Right forelimb (tissue), 1 donor: ENCODE measurements at regions not wholly inside any gene's neighbourhood (a gene's known extent, or its start where the extent isn't known, plus 50 kb on each side); places are given as distances from the start of the nearest gene placed in this dataset.
"Not testable (repeated sequence)": the region's sequence is repeated elsewhere in the genome, so short reads cannot be mapped to it uniquely, and the experiment has no call there.

ENCODE experiments used
- DNase-seq: peaks from one replicate; pipeline ENCODE4 v3.0.0-alpha.2; 2018

DNA sequence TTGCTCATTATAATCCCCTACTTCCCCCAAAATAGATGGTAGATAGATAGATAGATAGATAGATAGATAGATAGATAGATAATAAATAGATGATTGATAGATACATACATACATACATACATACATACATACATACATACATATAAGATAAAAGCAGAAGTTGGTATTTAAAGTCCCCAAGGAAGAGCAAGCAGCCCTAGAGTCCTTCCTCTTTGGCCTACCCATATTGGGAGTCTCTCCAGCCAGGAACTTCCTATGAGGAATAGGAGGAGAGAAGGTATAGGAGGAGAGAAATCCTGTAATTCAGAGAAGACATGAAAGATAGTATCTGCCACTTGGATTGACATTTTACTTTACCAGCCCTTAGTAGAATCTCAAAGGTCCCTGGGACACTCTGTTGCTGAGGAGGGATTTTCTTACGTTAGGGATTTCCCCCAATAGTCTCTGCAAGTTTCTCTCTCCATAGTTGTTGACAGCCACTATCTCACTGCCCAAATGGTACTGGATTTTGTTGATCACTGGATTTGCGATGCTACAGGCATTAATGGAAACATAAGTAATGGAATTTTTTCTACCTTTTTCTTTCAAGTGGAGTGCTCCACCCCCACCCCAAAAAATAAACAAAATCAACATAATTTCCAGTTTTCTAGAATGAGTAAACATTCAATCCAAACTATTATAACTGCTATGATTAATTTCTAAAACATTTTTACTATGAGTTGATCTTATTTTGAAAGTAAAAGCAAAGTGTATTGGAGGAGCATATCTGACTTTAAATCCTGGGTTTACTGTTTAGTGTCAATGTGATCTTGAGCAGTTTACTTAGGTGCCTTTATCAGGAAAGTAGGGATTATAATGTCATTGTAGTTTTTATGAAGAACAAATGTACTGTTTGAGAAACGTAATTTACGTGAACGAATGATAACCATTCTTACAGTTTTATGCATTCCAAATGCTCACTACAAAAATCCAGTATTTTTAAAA lies 93.2 kb upstream of the TNFSF4 start:
- no peak for DNase-seq

DNA sequence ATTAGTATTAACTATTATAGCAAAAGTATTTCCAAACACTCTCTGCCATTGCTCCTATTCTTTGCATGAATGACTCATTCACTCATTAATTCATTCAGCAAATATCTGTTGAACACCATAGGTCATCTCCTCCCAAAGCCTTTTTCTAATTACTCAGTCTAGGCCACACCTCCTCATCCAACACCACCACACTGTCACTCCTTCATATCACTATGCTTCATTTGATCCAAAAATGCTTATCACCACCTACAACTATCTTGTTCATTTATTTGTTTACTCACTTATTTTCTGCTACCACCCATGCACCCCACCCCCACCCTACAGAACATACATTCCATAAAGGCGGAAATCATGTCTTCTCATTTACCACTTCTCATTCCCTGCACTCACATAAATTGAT lies 94.4 kb upstream of the TNFSF4 start:
- DNase-seq = no peak

DNA sequence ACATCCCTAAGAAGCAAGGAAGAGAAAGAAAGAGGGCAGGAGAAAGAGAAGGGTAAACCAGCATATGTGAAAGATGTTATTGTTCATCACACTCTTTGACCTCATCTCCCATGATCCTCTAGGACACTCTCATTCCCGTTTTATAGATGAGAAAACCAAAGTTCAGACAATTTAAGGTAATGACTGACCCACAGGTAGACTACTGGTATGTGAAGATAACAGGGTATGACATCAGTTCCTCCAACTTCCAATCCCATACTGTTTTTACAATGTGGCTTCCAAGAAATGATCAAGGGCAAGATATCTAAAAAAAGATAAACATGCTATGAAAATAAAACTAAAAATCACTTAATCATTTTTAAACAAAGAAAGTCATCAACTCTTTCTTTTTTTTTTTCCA lies 95.2 kb upstream of the TNFSF4 start:
- no peak for DNase-seq

DNA sequence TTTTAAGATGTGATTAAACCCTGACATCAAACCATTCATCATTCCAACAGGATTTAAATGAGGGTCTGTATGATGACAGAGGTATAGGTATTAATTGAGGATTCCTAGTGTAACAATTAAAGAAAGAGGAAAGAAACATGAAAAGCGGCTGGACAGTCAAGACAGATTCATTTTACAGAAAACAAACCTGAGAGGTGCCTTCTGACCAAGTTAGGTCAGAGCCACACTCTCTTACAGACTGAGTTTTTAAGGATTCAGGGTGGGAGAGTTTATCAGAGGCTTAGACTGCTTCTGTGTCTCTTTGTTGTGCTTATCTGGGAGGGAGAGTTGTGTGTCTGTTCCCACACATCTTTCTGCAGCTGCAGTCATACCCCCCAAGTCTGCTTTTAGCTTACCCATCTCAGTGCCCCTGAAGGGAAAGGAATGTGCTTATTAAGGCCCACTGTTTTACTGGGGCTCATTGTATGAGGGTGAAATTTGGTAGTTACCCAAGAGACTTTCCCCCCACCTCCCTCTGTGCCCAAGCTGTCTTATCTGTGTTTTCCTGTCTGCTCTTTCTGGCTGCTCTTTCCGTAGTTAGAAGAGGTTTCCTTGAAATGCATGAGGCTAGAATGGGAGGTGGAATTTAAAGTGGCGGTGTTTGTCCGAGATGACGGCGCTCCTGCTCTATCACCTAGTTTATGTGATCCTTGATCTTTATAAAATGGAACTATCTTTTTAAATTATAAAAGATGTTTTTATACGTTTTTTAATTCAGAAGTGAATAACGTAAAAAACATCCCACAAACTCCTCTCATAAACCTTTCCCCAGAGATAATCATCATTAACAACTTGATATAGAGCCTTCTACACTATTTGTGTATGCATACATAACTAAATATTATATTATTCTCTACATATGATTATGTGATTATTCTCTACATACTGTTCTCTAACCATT lies 96.0 kb upstream of the TNFSF4 start:
- DNase-seq = no peak

DNA sequence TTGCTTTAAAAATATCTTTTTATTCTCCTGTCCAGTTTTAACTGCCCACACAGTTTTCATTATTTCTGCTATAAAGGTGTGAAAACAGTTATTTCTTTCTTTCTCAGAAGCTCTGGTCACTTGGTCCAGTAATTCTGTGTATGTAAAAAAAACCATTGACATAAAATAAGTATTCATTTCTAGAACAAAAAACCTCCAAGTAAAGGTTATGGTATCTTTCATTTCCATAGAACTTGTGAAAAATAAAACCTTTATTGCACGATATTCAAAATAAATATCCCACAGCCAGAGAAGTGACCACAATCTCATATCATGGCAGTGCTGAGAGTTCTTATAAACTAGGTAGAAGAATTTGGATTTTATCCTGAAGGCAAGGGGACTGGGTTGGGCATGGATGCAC lies 96.9 kb upstream of the TNFSF4 start:
- DNase-seq = no peak

DNA sequence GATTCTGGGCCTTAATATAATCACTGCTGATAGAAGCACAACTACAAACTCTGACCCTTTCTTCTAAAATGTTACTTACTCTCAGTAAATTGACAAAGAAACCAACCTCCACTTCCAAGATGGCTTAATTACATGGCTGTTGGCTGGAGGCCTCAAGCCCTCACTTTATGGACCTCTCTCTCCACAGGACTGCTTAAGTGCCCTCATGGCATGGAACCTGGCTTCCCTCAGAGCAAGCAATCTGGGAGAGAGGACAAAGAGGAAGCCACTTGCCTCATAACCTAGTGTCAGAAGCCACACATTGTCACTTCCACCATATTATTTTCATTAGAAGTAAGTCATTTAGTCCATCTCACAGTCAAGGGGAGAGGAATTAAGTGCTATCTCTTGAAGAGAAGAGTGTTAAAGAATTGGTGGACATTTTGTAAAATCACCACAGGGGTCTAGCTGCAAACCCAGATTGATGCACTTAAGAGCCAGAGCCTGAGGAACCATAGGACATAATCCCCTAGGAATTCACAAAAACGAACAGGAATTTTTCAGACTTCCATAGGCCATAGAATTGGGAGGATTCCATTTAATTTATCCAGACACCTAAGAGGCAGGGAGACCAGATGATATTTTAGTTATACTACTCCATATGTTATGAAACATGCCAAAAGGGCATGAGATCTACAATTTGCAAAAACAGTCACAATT lies 97.5 kb upstream of the TNFSF4 start:
- no peak for DNase-seq

DNA sequence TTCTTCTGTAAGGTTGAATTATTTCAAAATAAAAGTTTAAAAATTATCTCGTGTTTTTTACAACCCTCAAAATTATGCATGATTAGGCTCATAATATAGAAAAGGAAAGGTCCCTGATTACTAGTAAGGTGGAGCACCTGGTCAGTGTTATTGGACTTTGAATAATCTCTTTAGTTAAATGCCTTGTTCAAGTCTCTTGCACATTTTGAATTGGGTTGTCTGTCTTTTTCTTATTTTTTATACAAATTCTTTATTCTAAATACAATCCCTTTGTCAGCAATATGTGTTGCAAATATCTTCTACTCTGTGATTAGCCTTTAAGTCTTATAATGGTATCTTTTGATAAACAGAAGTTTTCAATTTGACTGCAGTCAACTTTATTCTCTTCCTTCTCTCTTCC lies 100.7 kb upstream of the TNFSF4 start:
- DNase-seq = no peak

DNA sequence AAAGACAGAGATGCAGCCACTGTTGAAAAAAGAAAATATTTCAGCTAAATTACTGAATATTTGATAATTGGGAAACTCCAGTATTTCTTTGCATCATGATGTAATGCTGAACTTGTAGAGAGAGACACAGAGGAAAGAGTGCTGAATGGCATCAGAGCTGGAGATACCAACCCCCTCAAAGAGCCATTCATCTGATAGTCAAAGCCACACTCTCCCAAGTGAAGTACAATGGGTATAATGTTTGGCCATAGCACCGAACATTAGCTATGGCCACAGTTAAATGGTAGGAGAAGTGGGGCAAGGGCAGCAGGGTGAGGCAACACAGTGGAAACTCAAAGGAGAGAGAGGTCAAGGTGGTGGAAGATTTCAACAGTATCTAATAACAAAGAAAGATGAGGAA lies 107.5 kb upstream of the TNFSF4 start:
- DNase-seq = no peak

DNA sequence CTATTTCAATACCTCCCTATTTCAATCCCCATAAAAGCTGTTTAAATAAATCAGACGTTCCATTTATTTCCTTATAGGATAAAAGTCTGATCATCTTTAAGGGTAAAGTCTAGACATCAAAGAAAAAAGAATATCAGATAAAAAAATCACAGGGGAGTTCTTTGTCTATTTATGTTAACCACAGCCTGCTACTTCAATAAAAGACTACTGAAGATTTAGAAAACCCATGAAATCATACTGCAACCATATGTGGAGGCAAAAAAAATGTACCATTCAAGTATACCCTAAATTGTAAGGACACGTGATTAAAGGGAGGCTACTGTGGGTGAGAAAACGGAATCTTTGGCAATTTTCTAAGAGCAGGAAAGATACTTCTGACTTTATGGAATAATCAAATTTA lies 108.2 kb upstream of the TNFSF4 start:
- DNase-seq = no peak

DNA sequence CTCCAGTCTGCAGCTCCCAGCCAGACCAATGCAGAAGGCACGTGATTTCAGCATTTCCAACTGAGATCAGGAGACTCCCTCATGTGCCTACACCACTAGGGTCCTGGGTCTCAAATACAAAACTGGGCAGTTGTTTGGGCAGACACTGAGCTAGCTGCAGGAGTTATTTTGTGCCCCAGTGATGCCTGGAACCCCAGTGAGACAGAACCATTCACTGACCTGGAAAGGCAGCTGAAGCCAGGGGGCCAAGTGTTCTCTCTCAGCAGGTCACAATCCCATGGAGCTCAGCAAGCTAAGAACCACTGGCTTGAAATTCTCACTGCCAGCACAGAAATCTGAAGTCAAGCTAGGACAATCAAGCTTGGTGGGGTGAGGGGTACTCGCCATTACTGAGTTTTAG lies 111.7 kb upstream of the TNFSF4 start:
- DNase-seq = no peak

DNA sequence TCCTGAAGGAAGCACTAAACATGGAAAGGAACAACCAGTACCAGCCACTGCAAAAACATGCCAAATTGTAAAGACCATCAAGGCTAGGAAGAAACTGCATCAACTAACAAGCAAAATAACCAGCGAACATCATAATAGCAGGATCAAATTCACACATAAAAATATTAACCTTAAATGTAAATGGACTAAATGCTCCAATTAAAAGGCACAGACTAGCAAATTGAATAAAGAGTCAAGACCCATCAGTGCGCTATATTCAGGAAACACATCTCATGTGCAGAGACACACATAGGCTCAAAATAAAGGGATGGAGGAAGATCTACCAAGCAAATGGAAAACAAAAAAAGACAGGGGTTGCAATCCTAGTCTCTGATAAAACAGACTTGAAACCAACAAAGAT lies 117.2 kb upstream of the TNFSF4 start:
- DNase-seq = not testable (repeated sequence)

DNA sequence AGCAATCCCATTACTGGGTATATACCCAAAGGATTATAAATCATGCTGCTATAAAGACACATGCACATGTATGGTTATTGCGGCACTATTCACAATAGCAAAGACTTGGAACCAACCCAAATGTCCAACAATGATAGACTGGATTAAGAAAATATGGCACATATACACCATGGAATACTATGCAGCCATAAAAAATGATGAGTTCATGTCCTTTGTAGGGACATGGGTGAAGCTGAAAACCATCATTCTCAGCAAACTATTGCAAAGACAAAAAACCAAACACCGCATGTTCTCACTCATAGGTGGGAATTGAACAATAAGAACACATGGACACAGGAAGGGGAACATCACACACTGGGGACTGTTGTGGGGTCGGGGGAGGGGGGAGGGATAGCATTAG lies 120.9 kb upstream of the TNFSF4 start:
- not testable (repeated sequence) for DNase-seq

DNA sequence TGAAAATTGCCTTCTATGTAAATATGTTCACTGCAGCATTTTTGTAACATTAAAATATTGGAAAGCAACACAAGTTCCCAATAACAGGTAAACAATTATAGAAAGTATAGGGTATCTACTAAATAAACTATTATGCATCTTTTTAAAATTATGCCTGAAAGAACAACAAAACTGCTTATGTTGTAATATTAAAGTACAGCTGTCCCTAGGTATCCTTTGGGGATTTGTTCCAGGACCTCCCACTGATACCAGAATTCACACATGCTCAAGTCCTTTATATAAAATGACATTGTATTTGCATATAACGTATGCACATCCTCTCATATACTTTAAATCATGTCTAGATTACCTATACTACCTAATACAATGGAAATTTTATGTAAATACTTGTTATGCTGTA lies 121.8 kb upstream of the TNFSF4 start:
- no peak for DNase-seq

DNA sequence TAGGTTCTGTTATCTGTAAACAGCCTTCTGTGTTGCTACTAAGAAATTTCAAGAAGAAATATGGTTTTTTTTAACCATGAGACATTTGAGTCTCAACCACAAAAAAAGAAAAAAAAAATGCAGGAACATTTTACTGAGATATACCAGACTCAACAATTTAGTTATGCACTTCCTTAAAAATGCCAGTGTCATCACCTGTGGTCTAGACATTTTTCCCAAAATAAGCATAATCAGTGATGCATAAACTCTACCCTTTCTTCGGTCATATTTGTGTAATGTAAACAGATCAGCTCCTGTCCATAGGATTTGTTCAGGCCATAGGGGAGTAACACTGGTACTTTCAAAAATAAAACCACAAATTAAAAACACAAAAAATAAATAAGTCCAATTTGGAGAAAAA lies 122.6 kb upstream of the TNFSF4 start:
- no peak for DNase-seq

DNA sequence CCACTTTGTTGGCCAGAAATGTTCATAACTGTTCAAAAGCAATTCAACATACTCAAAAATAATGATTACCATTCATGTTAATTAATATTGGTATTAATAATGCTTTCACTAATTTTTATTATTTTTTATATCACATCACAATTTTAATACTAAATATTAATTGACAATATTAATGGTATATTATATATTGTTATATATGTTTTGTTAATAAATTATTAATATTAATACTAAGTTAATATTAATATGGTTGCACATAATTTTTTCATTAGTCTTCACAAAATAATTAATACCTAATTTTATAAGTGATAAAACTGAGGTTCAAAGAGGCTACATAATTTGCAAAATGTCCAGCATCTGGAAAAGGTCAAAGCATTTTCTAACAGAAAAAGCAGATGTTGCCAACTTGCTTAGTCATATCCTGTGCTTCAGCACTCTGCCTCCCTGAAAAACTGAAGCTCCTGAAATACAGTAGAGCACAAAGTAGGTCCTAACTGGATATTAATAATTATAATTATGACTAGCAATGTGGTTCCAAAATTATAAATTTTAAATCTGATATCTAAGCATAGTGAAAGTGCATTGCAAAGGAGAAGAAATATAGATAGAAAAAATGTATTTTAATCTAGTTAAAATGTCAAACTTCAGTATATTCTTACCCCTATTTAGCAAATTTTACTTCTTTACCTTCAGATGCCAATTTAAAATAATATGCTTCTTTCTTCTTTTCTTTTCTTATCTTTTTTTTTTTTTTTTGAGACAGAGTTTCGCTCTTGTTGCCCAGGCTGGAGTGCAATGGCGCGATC lies 123.2 kb upstream of the TNFSF4 start:
- no peak for DNase-seq

DNA sequence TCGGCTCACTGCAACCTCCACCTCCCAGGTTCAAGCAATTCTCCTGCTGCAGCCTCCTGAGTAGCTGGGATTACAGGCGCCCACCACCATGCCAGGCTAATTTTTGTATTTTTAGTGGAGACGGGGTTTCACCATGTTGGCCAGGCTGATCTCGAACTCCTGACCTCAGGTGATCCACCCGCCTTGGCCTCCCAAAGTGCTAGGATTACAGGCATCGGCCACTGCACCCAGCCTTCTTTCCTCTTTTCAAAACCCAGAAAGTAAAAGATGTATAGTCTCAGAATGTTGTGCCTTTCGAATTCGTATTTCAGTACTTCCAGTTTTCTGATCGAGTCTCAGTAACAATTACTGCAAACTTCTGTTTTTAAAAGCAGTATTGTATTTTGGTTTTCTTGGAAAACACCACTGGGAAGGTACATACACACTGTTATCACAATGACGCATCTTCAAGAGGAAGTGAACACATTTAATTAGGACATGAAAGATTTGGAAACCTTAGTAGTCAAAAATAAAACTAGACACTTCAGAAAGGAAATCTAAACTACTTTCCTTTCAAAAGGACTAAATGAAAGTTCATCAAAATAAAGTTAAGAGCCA lies 123.9 kb upstream of the TNFSF4 start:
- DNase-seq = not testable (repeated sequence)

DNA sequence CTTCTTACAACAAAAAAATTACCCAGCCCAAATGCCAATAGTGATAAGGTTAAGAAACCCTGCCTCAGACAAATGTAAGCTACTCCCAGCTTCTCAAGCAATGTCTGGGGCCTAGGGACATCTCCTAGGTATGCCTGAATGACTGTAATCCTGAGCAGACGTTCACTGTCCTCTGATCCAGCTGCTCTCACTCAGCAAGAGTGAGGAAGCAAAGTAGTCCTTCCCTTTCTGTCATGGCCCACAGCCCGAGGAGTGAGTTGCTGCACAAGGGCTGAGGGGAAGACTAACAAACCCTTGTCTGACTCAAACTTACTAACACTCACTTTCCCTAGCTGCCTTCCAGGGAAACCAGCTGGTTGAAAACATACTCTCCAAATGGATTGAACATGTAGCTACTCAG lies 124.9 kb upstream of the TNFSF4 start:
- DNase-seq = no peak

DNA sequence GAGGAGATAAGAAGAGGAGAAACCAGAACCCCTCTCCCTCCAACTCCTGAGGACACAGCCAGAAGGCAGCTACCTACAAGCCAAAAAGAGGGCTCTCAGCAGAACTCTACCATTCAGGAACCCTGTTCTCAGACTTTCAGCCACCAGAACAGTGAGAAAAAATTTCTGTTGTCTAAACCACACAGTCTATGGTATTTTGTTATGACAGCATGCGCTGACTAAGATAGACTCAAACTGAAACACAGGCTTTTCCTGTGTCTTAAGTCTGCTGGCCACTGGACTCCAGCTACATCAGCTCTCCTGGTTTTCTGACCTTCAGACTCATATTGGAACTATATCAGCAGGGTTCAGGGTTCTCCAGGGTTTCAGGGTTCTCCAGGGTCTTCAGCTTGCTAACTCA lies 126.5 kb upstream of the TNFSF4 start:
- no peak for DNase-seq

DNA sequence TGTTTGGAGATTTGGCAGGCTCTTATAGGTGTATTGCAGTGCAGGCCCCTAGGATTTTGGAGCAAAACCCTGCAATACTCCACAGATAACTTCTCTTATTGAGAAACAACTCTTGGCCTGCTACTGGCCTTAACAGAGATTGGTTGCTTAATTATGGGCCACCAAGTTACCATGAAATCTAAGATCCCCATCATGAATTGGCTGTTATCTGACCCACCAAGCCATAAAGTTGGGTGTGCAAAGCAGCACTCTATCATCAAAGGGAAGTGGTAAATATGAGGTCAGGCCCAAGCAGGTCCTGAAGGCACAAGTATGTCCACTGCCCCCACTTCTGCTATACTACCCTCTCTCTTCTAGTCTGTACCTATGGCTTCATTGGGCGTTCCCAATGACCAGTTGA lies 130.0 kb upstream of the TNFSF4 start:
- no peak for DNase-seq

DNA sequence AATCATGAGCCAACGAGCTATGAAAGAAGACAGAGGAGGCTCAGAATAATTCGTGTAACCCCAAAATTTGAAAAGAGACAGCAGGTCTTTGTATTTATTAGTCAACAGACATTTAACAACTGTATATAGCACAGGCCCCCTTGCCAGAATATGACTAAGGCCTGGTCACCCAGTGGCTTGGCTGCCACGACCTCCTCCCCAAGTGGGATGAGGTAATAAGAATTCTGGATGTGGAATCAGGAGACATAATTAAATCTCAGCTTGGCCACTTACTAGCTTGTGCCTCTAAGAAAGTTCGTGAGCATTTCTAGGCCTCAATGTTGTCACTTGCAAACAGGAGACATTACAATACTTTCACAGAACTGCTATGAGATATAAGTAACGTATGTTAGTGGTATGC lies 134.2 kb upstream of the TNFSF4 start:
- DNase-seq = no peak

DNA sequence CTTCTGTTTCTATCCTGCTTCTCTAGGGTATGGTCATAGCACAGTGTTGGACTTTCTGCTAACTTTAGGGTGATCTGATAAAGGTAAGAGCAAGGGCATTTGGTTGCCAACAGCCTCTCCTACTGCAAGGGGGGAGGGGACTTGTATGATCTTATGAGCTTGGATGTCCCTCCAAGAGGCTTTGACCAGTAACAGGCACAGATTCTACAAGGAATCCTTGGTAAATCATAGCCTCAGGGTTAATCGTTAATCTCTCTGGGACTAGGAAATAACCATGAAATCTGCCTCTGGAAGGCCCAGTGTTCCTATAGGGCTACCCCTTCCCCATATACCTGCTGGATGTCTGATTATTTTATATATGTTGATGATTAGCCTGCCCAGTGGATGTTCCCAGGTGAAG lies 134.8 kb upstream of the TNFSF4 start:
- DNase-seq = no peak

DNA sequence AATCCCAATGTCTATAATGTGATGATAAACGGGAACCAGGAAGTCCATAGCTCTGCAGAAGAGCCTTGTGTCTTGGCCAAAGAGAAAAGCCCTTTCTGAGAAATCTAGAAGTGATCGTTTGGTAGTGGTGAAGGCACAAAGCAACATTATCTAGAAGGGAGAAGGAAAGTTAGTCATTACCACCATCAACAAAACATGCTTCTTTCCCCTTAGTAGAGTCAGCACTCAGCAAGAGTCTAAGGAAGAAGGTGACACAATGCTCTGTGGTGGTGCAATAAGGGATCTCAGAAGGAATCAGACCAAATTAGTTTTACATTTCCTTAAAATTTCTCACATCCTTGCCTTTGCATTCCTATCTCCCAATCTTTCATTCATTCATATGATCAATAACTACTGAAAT lies 134.4 kb upstream of the PRDX6 start:
- no peak for DNase-seq
